Liver (tissue), 8 donors: ENCODE measurements at regions not wholly inside any gene's neighbourhood (a gene's known extent, or its start where the extent isn't known, plus 50 kb on each side); places are given as distances from the start of the nearest gene placed in this dataset.

Experiments used
- DNase-seq: peaks from one replicate; pipeline ENCODE4 v3.0.0-alpha.2; 2017; ENCODE audit warnings: low spot score
- H3K27ac ChIP-seq, 2 donors: one replicate each; pipeline ENCODE4 v1.7.0; 2013; ENCODE audit warnings: inconsistent platforms in 2 of 2, low read length in 2 of 2, control low read depth in 1 of 2, low read depth in 1 of 2, mild to moderate bottlenecking in 1 of 2
- H3K27me3 ChIP-seq, 4 donors: one replicate each; pipeline versions ENCODE4 v1.6.1 to v1.7.0; 2013; ENCODE audit warnings: low read length in 3 of 4, inconsistent platforms in 1 of 4, mild to moderate bottlenecking in 1 of 4, moderate library complexity in 1 of 4; ENCODE audit not compliant: control insufficient read depth in 4 of 4, insufficient read depth in 4 of 4
- H3K36me3 ChIP-seq, 4 donors: one replicate each; pipeline versions ENCODE4 v1.6.1 to v1.7.0; 2013; ENCODE audit warnings: low read length in 3 of 4, mild to moderate bottlenecking in 3 of 4, low read depth in 1 of 4, moderate library complexity in 1 of 4; ENCODE audit not compliant: control insufficient read depth in 4 of 4, insufficient read depth in 3 of 4
- H3K4me1 ChIP-seq, 4 donors: one replicate each; pipeline versions ENCODE4 v1.6.1 to v1.7.0; 2013; ENCODE audit warnings: low read length in 3 of 4, mild to moderate bottlenecking in 3 of 4, moderate library complexity in 1 of 4; ENCODE audit not compliant: control insufficient read depth in 4 of 4, insufficient read depth in 4 of 4
- H3K4me3 ChIP-seq, 3 donors: one replicate each; pipeline versions ENCODE4 v1.6.1 to v1.7.0; 2013; ENCODE audit warnings: low read length in 3 of 3, control low read depth in 1 of 3, low read depth in 1 of 3, mild to moderate bottlenecking in 1 of 3
- H3K9ac ChIP-seq, 2 donors: one replicate each; pipeline ENCODE4 v1.7.0; 2013; ENCODE audit warnings: low read length in 2 of 2, mild to moderate bottlenecking in 2 of 2, moderate library complexity in 2 of 2, control low read depth in 1 of 2, low read depth in 1 of 2
- H3K9me3 ChIP-seq, 4 donors: one replicate each; pipeline versions ENCODE4 v1.6.1 to v1.7.0; 2013; ENCODE audit warnings: low read length in 3 of 4; ENCODE audit not compliant: control insufficient read depth in 4 of 4
- EGR1 ChIP-seq, 2 donors: IDR thresholded peaks; 2 replicates each; pipeline ENCODE4 v1.6.1; 2016 to 2018; ENCODE audit warnings: antibody characterized with exemption in 2 of 2, low read depth in 2 of 2
- FOXA1 ChIP-seq: IDR thresholded peaks from 2 replicates; pipeline ENCODE4 v1.6.1; 2016; ENCODE audit warnings: antibody characterized with exemption
- FOXA2 ChIP-seq: IDR thresholded peaks from 2 replicates; pipeline ENCODE4 v1.6.1; 2016; ENCODE audit warnings: antibody characterized with exemption
- GABPA ChIP-seq, 2 donors: IDR thresholded peaks in 1 of 2; conservative IDR thresholded peaks in 1 of 2; 2 replicates each; pipeline ENCODE4 v1.6.1; 2016; ENCODE audit warnings: antibody characterized with exemption in 2 of 2, mild to moderate bottlenecking in 1 of 2, moderate library complexity in 1 of 2
- HNF4A ChIP-seq, 2 donors: conservative IDR thresholded peaks; 2 replicates each; pipeline ENCODE4 v1.6.1; 2016; ENCODE audit warnings: antibody characterized with exemption in 2 of 2, mild to moderate bottlenecking in 2 of 2
- HNF4G ChIP-seq: IDR thresholded peaks from 2 replicates; pipeline ENCODE4 v1.6.1; 2016; ENCODE audit warnings: antibody characterized with exemption
- NR2F2 ChIP-seq: IDR thresholded peaks from 2 replicates; pipeline ENCODE4 v1.6.1; 2016; ENCODE audit warnings: antibody characterized with exemption
- RAD21 ChIP-seq, 2 donors: IDR thresholded peaks; 2 replicates each; pipeline ENCODE4 v1.6.1; 2016; ENCODE audit warnings: antibody characterized with exemption in 2 of 2, mild to moderate bottlenecking in 2 of 2
- RXRA ChIP-seq, 2 donors: IDR thresholded peaks; 2 replicates each; pipeline ENCODE4 v1.6.1; 2017 to 2018; ENCODE audit warnings: antibody characterized with exemption in 2 of 2, mild to moderate bottlenecking in 1 of 2
- SP1 ChIP-seq: IDR thresholded peaks from 2 replicates; pipeline ENCODE4 v1.6.1; 2018; ENCODE audit warnings: antibody characterized with exemption, mild to moderate bottlenecking
- TAF1 ChIP-seq: conservative IDR thresholded peaks from 2 replicates; pipeline ENCODE4 v1.6.1; 2016; ENCODE audit warnings: antibody characterized with exemption, mild to moderate bottlenecking
- YY1 ChIP-seq: IDR thresholded peaks from 2 replicates; pipeline ENCODE4 v1.6.1; 2016; ENCODE audit warnings: antibody characterized with exemption, mild to moderate bottlenecking
- WGBS: extraction: QIAGEN DNeasy Blood & Tissue Kit; methylation state at CpG from one replicate; pipeline ENCODE4 v1.1.7; 2013; 5-methylcytosine and 5-hydroxymethylcytosine counted together
- TF ChIP-seq, protein P1 (sequence below): IDR thresholded peaks from 2 replicates; pipeline ENCODE4 v1.6.1; 2016; ENCODE audit warnings: antibody characterized with exemption
- TF ChIP-seq, protein P2 (sequence below): fragments of 150-350 bp; IDR thresholded peaks from 2 replicates; pipeline ENCODE4 v1.5.1; 2017; ENCODE audit warnings: improper control_type of control experiment, low read depth, low read length; ENCODE audit not compliant: missing input control
- TF ChIP-seq, protein P3 (sequence below): IDR thresholded peaks from 2 replicates; pipeline ENCODE4 v1.6.1; 2016; ENCODE audit warnings: antibody characterized with exemption, mild to moderate bottlenecking
- TF ChIP-seq, protein P4 (sequence below): IDR thresholded peaks from 2 replicates; pipeline ENCODE4 v1.6.1; 2016; ENCODE audit warnings: antibody characterized with exemption
- donor health status: healthy.
- donor health status: healthy.
- donor health status: healthy.
- donor health status: healthy.
- donor health status: healthy.

DNA sequence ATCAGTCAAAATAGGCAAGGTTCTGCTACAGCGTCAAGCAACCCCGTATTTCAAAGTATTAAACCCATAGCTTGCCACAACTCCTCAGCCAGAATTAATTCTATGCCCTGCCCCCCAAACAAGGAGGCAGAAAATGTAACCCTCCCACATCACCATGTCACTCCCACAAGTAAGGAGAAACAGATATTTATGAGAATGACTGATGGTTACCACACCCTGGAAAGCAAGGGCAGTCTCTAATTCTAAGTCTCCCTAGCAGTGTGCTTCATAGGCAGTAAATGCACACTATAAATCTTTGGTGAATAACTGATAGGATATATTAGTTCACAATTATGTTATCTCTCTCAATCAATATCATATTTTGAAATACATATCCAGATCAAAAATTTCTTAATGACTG lies 228.0 kb upstream of the SLC14A2 start:
- Histone ChIP-seq H3K4me3 (no peak overlapping the region), H3K36me3 (no peaks in the 10 kb centered on the region), H3K9ac (no peak overlapping the region), H3K27me3 (no peaks in the 10 kb centered on the region), H3K9me3 (no peaks in the 10 kb centered on the region), H3K27ac (no peak overlapping the region), H3K4me1 (no peaks in the 10 kb centered on the region)
- WGBS = 0% methylated on average over 2 of the region's 2 CpGs
- TF ChIP-seq HNF4A (conservative IDR thresholded peaks at IDR 0.05) (no peak), GABPA (IDR thresholded peaks at IDR 0.05 in 1 of 2, conservative IDR thresholded peaks at IDR 0.05 in 1 of 2) (no peak), YY1 (no peak), EGR1 (IDR thresholded peaks at IDR 0.05; ENCODE audit: low read depth in 2 of 2) (no peak), RAD21 (IDR thresholded peaks at IDR 0.05) (no peak), HNF4G (no peak)
- TF ChIP-seq, protein P1, sequence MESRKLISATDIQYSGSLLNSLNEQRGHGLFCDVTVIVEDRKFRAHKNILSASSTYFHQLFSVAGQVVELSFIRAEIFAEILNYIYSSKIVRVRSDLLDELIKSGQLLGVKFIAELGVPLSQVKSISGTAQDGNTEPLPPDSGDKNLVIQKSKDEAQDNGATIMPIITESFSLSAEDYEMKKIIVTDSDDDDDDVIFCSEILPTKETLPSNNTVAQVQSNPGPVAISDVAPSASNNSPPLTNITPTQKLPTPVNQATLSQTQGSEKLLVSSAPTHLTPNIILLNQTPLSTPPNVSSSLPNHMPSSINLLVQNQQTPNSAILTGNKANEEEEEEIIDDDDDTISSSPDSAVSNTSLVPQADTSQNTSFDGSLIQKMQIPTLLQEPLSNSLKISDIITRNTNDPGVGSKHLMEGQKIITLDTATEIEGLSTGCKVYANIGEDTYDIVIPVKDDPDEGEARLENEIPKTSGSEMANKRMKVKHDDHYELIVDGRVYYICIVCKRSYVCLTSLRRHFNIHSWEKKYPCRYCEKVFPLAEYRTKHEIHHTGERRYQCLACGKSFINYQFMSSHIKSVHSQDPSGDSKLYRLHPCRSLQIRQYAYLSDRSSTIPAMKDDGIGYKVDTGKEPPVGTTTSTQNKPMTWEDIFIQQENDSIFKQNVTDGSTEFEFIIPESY = no peak
- TF ChIP-seq, protein P2, sequence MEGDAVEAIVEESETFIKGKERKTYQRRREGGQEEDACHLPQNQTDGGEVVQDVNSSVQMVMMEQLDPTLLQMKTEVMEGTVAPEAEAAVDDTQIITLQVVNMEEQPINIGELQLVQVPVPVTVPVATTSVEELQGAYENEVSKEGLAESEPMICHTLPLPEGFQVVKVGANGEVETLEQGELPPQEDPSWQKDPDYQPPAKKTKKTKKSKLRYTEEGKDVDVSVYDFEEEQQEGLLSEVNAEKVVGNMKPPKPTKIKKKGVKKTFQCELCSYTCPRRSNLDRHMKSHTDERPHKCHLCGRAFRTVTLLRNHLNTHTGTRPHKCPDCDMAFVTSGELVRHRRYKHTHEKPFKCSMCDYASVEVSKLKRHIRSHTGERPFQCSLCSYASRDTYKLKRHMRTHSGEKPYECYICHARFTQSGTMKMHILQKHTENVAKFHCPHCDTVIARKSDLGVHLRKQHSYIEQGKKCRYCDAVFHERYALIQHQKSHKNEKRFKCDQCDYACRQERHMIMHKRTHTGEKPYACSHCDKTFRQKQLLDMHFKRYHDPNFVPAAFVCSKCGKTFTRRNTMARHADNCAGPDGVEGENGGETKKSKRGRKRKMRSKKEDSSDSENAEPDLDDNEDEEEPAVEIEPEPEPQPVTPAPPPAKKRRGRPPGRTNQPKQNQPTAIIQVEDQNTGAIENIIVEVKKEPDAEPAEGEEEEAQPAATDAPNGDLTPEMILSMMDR = no peak
- no peak for DNase-seq

DNA sequence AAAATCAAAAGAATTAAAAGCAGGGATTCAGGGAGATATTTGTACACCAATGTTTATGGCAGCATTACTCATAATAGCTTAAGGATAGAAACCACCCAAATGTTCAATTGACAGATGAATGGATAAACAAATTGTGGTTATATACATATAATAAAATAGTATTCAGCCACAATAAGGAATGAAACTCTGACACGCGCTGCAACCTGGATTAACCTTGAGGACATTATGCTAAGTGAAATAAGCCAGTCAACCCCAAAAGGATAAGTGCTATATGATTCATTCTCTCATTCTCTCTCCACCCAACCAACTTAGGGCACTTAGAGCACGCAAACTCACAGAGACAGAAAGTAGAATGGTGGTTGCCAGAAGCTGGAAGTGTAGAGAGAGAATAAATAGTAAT lies 216.8 kb upstream of the SLC14A2 start:
- Histone ChIP-seq H3K4me1 (no peaks in the 10 kb centered on the region), H3K36me3 (no peaks in the 10 kb centered on the region), H3K27me3 (peaks cover 0 to 4% (median 0%) of the 10 kb centered on the region in 4 donors), H3K4me3 (no peak overlapping the region), H3K9me3 (no peaks in the 10 kb centered on the region), H3K27ac (no peak overlapping the region), H3K9ac (no peak overlapping the region)
- 60% methylated on average over 3 of the region's 3 CpGs for WGBS
- TF ChIP-seq, protein P2 = no peak
- TF ChIP-seq SP1 (no peak), HNF4A (conservative IDR thresholded peaks at IDR 0.05) (no peak), TAF1 (no peak), RXRA (IDR thresholded peaks at IDR 0.05) (no peak), NR2F2 (no peak), RAD21 (IDR thresholded peaks at IDR 0.05) (no peak), FOXA2 (no peak), EGR1 (IDR thresholded peaks at IDR 0.05; ENCODE audit: low read depth in 2 of 2) (no peak), FOXA1 (no peak)
- TF ChIP-seq, protein P3, sequence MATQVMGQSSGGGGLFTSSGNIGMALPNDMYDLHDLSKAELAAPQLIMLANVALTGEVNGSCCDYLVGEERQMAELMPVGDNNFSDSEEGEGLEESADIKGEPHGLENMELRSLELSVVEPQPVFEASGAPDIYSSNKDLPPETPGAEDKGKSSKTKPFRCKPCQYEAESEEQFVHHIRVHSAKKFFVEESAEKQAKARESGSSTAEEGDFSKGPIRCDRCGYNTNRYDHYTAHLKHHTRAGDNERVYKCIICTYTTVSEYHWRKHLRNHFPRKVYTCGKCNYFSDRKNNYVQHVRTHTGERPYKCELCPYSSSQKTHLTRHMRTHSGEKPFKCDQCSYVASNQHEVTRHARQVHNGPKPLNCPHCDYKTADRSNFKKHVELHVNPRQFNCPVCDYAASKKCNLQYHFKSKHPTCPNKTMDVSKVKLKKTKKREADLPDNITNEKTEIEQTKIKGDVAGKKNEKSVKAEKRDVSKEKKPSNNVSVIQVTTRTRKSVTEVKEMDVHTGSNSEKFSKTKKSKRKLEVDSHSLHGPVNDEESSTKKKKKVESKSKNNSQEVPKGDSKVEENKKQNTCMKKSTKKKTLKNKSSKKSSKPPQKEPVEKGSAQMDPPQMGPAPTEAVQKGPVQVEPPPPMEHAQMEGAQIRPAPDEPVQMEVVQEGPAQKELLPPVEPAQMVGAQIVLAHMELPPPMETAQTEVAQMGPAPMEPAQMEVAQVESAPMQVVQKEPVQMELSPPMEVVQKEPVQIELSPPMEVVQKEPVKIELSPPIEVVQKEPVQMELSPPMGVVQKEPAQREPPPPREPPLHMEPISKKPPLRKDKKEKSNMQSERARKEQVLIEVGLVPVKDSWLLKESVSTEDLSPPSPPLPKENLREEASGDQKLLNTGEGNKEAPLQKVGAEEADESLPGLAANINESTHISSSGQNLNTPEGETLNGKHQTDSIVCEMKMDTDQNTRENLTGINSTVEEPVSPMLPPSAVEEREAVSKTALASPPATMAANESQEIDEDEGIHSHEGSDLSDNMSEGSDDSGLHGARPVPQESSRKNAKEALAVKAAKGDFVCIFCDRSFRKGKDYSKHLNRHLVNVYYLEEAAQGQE = no peak
- TF ChIP-seq, protein P4, sequence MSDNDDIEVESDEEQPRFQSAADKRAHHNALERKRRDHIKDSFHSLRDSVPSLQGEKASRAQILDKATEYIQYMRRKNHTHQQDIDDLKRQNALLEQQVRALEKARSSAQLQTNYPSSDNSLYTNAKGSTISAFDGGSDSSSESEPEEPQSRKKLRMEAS = no peak
- no peak for DNase-seq
